IMR-90 (cell line): ENCODE measurements at regions not wholly inside any gene's neighbourhood (a gene's known extent, or its start where the extent isn't known, plus 50 kb on each side); places are given as distances from the start of the nearest gene placed in this dataset.

Source experiments
- ATAC-seq: fragments of 200-7000 bp; cut with Tn5 transposase; 2 replicates; pipeline ENCODE4 v1.9.1; 2020; ENCODE audit warnings: low read depth, mild to moderate bottlenecking, moderate library complexity
- BruUV-seq: library from RNA; stranded (reverse); fragments of 400-500 nt; replicated peaks from 2 replicates; lab custom pipeline; 2021; lab: Mats Ljungman, UMichigan
- CTCF ChIA-PET: fragments of 300-600 bp; formaldehyde crosslinking; extraction: SDS; loops from one replicate; lab custom pipeline; 2021; ENCODE audit warnings: antibody characterized with exemption; lab: Yijun Ruan, JAX
- POLR2A ChIA-PET: fragments of 300-600 bp; sonication (Branson Sonifier 250); formaldehyde crosslinking; loops from one replicate; lab custom pipeline; 2022; ENCODE audit warnings: antibody characterized with exemption; ENCODE audit not compliant: unreplicated experiment; lab: Charles Lee
- DNase-seq: peaks from one replicate; pipeline ENCODE4 v3.0.0; 2013
- H2AFZ ChIP-seq: replicated peaks from 2 replicates; pipeline ENCODE3; 2013; ENCODE audit warnings: low read length, mild to moderate bottlenecking; ENCODE audit not compliant: poor library complexity
- H2AK5ac ChIP-seq: 2 replicates; pipeline ENCODE4 v1.6.1; 2013; ENCODE audit warnings: low read depth, low read length, inconsistent platforms
- H2AK9ac ChIP-seq: replicated peaks from 2 replicates; pipeline ENCODE3; 2013; ENCODE audit warnings: mild to moderate bottlenecking, low read depth, low read length, moderate library complexity; ENCODE audit not compliant: poor library complexity
- H2BK120ac ChIP-seq: 2 replicates; pipeline ENCODE4 v1.6.1; 2013; ENCODE audit warnings: low read depth, low read length, inconsistent platforms
- H2BK15ac ChIP-seq: 3 replicates; pipeline ENCODE4 v1.6.1; 2013; ENCODE audit warnings: low read depth, low read length, inconsistent platforms
- H2BK20ac ChIP-seq: 2 replicates; pipeline ENCODE4 v1.6.1; 2013; ENCODE audit warnings: low read depth, mild to moderate bottlenecking, inconsistent platforms, low read length, moderate library complexity
- H2BK5ac ChIP-seq: 2 replicates; pipeline ENCODE4 v1.6.1; 2013; ENCODE audit warnings: mild to moderate bottlenecking, low read depth, low read length, inconsistent platforms; ENCODE audit not compliant: poor library complexity, severe bottlenecking
- H3K14ac ChIP-seq: replicated peaks from 2 replicates; pipeline ENCODE4 v1.6.1; 2013; ENCODE audit warnings: low read depth, low read length, inconsistent platforms
- H3K18ac ChIP-seq: 2 replicates; pipeline ENCODE4 v1.6.1; 2013; ENCODE audit warnings: low read depth, low read length, control low read depth
- H3K23ac ChIP-seq: 2 replicates; pipeline ENCODE4 v1.6.1; 2013; ENCODE audit warnings: low read depth, low read length, inconsistent platforms
- H3K27ac ChIP-seq: 2 replicates; pipeline ENCODE4 v1.5.1; 2013; ENCODE audit warnings: mild to moderate bottlenecking, control low read depth, low read length; ENCODE audit not compliant: insufficient read depth
- H3K27me3 ChIP-seq: 2 replicates; pipeline ENCODE4 v1.6.1; 2013; ENCODE audit warnings: low read length; ENCODE audit not compliant: control insufficient read depth, insufficient read depth
- H3K36me3 ChIP-seq: 2 replicates; pipeline ENCODE4 v1.6.1; 2013; ENCODE audit warnings: low read length, mixed read lengths; ENCODE audit not compliant: control insufficient read depth, insufficient read depth
- H3K4ac ChIP-seq: 2 replicates; pipeline ENCODE4 v1.6.1; 2013; ENCODE audit warnings: low read depth, low read length, inconsistent platforms
- H3K4me1 ChIP-seq: 2 replicates; pipeline ENCODE4 v1.6.1; 2013; ENCODE audit warnings: low read length, mixed read lengths; ENCODE audit not compliant: control insufficient read depth, insufficient read depth
- H3K4me2 ChIP-seq: 2 replicates; pipeline ENCODE4 v1.6.1; 2013; ENCODE audit warnings: low read depth, mild to moderate bottlenecking, control low read depth, low read length, moderate library complexity
- H3K4me3 ChIP-seq: 2 replicates; pipeline ENCODE4 v1.5.1; 2013; ENCODE audit warnings: low read depth, mild to moderate bottlenecking, control low read depth, low read length, moderate library complexity; ENCODE audit not compliant: insufficient read depth
- H3K56ac ChIP-seq: 2 replicates; pipeline ENCODE4 v1.6.1; 2013; ENCODE audit warnings: low read length, inconsistent platforms; ENCODE audit not compliant: insufficient read depth; ENCODE audit errors: extremely low read depth
- H3K79me1 ChIP-seq, 2 experiments: 2 replicates each; pipeline ENCODE4 v1.6.1; 2013; ENCODE audit warnings: low read length in 2 of 2, inconsistent platforms in 1 of 2, low read depth in 1 of 2
- H3K9ac ChIP-seq: 2 replicates; pipeline ENCODE4 v1.6.1; 2013; ENCODE audit warnings: low read depth, low read length, control low read depth
- H3K9me1 ChIP-seq: 2 replicates; pipeline ENCODE4 v1.6.1; 2013; ENCODE audit warnings: low read length, inconsistent platforms; ENCODE audit not compliant: insufficient read depth
- H3K9me3 ChIP-seq: 2 replicates; pipeline ENCODE4 v1.6.1; 2013; ENCODE audit warnings: low read length; ENCODE audit not compliant: control insufficient read depth, insufficient read depth
- H4K20me1 ChIP-seq: 2 replicates; pipeline ENCODE4 v1.6.1; 2013; ENCODE audit warnings: low read length, inconsistent platforms; ENCODE audit not compliant: insufficient read depth
- H4K5ac ChIP-seq: 2 replicates; pipeline ENCODE4 v1.6.1; 2013; ENCODE audit warnings: mild to moderate bottlenecking, low read depth, low read length, control low read depth
- H4K8ac ChIP-seq, 2 experiments: 2 replicates each; pipeline ENCODE4 v1.6.1; 2013; ENCODE audit warnings: low read depth in 2 of 2, low read length in 2 of 2, control low read depth in 1 of 2, inconsistent platforms in 1 of 2
- H4K91ac ChIP-seq: 2 replicates; pipeline ENCODE4 v1.6.1; 2013; ENCODE audit warnings: low read depth, low read length, inconsistent platforms; ENCODE audit not compliant: insufficient read depth
- MXI1 ChIP-seq: IDR thresholded peaks from 2 replicates; pipeline ENCODE4 v1.6.1; 2012; ENCODE audit warnings: low read depth, mild to moderate bottlenecking, low read length, moderate library complexity, borderline replicate concordance
- WGBS, 2 experiments: methylation state at CpG; one replicate each; pipeline versions ENCODE4 v1.1.5 to v1.1.7; 2013; ENCODE audit warnings: missing lambda C conversion rate in 2 of 2; ENCODE audit not compliant: insufficient read length in 1 of 2; ENCODE audit errors: extremely low coverage in 2 of 2; 5-methylcytosine and 5-hydroxymethylcytosine counted together
- dilution Hi-C: fragments of 300-500 bp; cut with HindIII; formaldehyde crosslinking; loops from one replicate; pipeline ENCODE4 v1.14.3; 2018; ENCODE audit warnings: low sequenced_read_pairs; ENCODE audit not compliant: unreplicated experiment
- in situ Hi-C: fragments of 300-500 bp; cut with MboI; formaldehyde crosslinking; loops from 3 replicates; pipeline ENCODE4 v1.14.3; 2019; ENCODE audit warnings: low sequenced_read_pairs, inconsistent platforms, mixed read lengths
- intact Hi-C: fragments of 100-400 bp; cut with micrococcal nuclease; formaldehyde crosslinking; loops from 2 replicates; pipeline ENCODE4 v1.10.0; 2022

GRCh38 chr4:159598602-159599001, 495.7 kb downstream of the RAPGEF2 start:
- no TSS peak for BruUV-seq
- Histone ChIP-seq H4K20me1 (no peaks in the 10 kb centered on the region), H3K36me3 (no peaks in the 10 kb centered on the region), H3K14ac (no peak overlapping the region), H2BK120ac (no peak overlapping the region), H3K4ac (no peak overlapping the region), H4K5ac (no peak overlapping the region), H3K4me3 (no peak overlapping the region), H3K56ac (no peak overlapping the region), H4K91ac (no peak overlapping the region), H3K18ac (no peak overlapping the region), H4K8ac (no peak overlapping the region), H2BK20ac (no peak overlapping the region), H2AFZ (no peak overlapping the region), H3K9me3 (no peaks in the 10 kb centered on the region), H3K9me1 (no peaks in the 10 kb centered on the region), H3K4me2 (no peak overlapping the region), H3K27me3 (no peaks in the 10 kb centered on the region), H2AK9ac (no peak overlapping the region), H3K27ac (no peak overlapping the region), H2BK15ac (no peak overlapping the region), H3K4me1 (no peaks in the 10 kb centered on the region), H3K79me1 (no peaks in the 10 kb centered on the region), H2BK5ac (no peak overlapping the region), H2AK5ac (no peak overlapping the region), H3K9ac (no peak overlapping the region), H3K23ac (no peak overlapping the region)
- WGBS, 2 experiments = no CpG with 5 or more reads among the region's 2 CpGs
- intact Hi-C loops = no loop called here
- TF ChIP-seq MXI1 = no peak
- dilution Hi-C loops = no loop called here
- in situ Hi-C loops = no loop called here
- DNase-seq = no peak
- ATAC-seq = no peak
- CTCF ChIA-PET = no interaction called here
- POLR2A ChIA-PET = no interaction called here
